Lung (tissue), 11 donors: ENCODE measurements at regions not wholly inside any gene's neighbourhood (a gene's known extent, or its start where the extent isn't known, plus 50 kb on each side); places are given as distances from the start of the nearest gene placed in this dataset.

Source experiments
- ATAC-seq: fragments of 200-7000 bp; cut with Tn5 transposase; one replicate; pipeline ENCODE4 v1.9.1; 2020; ENCODE audit warnings: moderate number of reproducible peaks; ENCODE audit not compliant: insufficient read depth, low FRiP score
- DNase-seq, 3 donors: peaks; one replicate each; pipeline ENCODE4 v3.0.0-alpha.2; 2013 to 2017
- H3K27ac ChIP-seq, 2 donors: one replicate each; pipeline ENCODE4 v1.5.1; 2013; ENCODE audit warnings: mild to moderate bottlenecking in 2 of 2, moderate library complexity in 2 of 2, control low read depth in 1 of 2, inconsistent platforms in 1 of 2, low read depth in 1 of 2, low read length in 1 of 2
- H3K27me3 ChIP-seq, 3 donors: one replicate each; pipeline ENCODE4 v1.5.1; 2013; ENCODE audit warnings: low read length in 2 of 3; ENCODE audit not compliant: control insufficient read depth in 3 of 3, insufficient read depth in 3 of 3
- H3K36me3 ChIP-seq, 4 donors: one replicate each; pipeline ENCODE4 v1.5.1; 2013; ENCODE audit warnings: low read length in 4 of 4, mild to moderate bottlenecking in 1 of 4, moderate library complexity in 1 of 4; ENCODE audit not compliant: control insufficient read depth in 4 of 4, insufficient read depth in 4 of 4
- H3K4me1 ChIP-seq, 5 donors: one replicate each; pipeline ENCODE4 v1.5.1; 2013; ENCODE audit warnings: low read length in 5 of 5, mild to moderate bottlenecking in 2 of 5, moderate library complexity in 1 of 5; ENCODE audit not compliant: control insufficient read depth in 5 of 5, insufficient read depth in 5 of 5
- H3K4me3 ChIP-seq: one replicate; pipeline ENCODE4 v1.5.1; 2013; ENCODE audit warnings: mild to moderate bottlenecking, control low read depth, moderate library complexity
- H3K9ac ChIP-seq, 2 donors: one replicate each; pipeline ENCODE4 v1.5.1; 2013; ENCODE audit warnings: low read length in 2 of 2, control low read depth in 1 of 2; ENCODE audit not compliant: insufficient read depth in 1 of 2
- H3K9me3 ChIP-seq, 4 donors: one replicate each; pipeline ENCODE4 v1.5.1; 2013; ENCODE audit warnings: low read length in 3 of 4, mild to moderate bottlenecking in 1 of 4, moderate library complexity in 1 of 4; ENCODE audit not compliant: control insufficient read depth in 4 of 4, insufficient read depth in 3 of 4
- WGBS, 2 donors: extraction: QIAGEN DNeasy Blood & Tissue Kit; methylation state at CpG; one replicate each; pipeline ENCODE4 v1.1.7; 2013; 5-methylcytosine and 5-hydroxymethylcytosine counted together
- TF ChIP-seq, protein P1 (sequence below): IDR thresholded peaks from 2 replicates; pipeline ENCODE4 v1.5.1; 2012; ENCODE audit warnings: mild to moderate bottlenecking; ENCODE audit errors: control extremely low read depth, extremely low read depth
- donor health status: control.
- donor health status: control.
- donor health status: Bipolar disorder and iron deficiency.
- donor health status: healthy.
- donor health status: DM: yes; HTN: yes; CAD: no.

DNA sequence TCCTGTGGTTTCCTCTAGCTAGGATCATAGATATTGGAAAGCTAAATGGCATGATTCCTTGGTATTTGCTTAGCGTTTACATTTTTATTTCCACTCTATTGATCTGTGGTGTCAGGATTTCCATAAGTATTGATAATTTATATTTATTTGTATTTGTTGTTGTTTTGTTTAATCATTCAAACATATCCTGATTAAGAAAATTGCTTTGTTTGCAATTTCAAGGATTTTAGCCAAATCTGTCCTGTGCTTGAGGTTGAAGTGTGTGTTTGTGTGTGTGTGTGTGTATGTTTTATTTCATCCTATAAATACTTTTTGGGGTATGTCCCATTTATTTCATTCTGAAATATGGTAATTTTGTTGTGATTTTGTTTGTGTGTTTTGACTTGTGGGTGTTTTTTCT is 1884.1 kb upstream of the CDH6 start:
- ATAC-seq (no peak), DNase-seq (no peak)
- H3K27me3 ChIP-seq, result no peaks in the 10 kb centered on the region
- no peaks in the 10 kb centered on the region for H3K9me3 ChIP-seq
- TF ChIP-seq, protein P1, sequence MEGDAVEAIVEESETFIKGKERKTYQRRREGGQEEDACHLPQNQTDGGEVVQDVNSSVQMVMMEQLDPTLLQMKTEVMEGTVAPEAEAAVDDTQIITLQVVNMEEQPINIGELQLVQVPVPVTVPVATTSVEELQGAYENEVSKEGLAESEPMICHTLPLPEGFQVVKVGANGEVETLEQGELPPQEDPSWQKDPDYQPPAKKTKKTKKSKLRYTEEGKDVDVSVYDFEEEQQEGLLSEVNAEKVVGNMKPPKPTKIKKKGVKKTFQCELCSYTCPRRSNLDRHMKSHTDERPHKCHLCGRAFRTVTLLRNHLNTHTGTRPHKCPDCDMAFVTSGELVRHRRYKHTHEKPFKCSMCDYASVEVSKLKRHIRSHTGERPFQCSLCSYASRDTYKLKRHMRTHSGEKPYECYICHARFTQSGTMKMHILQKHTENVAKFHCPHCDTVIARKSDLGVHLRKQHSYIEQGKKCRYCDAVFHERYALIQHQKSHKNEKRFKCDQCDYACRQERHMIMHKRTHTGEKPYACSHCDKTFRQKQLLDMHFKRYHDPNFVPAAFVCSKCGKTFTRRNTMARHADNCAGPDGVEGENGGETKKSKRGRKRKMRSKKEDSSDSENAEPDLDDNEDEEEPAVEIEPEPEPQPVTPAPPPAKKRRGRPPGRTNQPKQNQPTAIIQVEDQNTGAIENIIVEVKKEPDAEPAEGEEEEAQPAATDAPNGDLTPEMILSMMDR, result no peak
- 90 to 95% methylated on average over 1 of the region's 1 CpG for WGBS, 2 donors
- H3K4me1 ChIP-seq, result no peaks in the 10 kb centered on the region
- H3K4me3 ChIP-seq, result no peak overlapping the region
- H3K9ac ChIP-seq, result no peak overlapping the region
- no peaks in the 10 kb centered on the region for H3K36me3 ChIP-seq
- H3K27ac ChIP-seq, result no peak overlapping the region

DNA sequence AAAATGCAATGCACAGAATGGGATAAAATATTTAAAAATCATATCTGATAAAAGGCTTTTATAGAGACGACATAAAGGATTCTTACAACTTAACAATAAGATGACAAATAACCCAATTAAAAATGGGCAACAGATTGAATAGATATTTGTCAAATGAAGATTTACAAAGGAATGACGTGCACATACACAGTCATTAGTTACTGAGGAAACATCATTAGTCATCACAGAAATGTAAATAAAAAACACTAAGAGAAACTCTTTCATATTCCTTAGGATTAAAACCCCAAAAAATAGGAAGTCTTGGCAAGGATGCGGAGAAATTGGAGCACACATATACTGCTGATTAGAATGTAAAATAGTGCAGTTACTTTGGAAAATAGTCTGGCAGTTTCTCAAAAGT is 1886.0 kb upstream of the CDH6 start:
- DNase-seq, result no peak
- 71 to 83% methylated on average over 3 of the region's 3 CpGs for WGBS, 2 donors
- ATAC-seq, result no peak

DNA sequence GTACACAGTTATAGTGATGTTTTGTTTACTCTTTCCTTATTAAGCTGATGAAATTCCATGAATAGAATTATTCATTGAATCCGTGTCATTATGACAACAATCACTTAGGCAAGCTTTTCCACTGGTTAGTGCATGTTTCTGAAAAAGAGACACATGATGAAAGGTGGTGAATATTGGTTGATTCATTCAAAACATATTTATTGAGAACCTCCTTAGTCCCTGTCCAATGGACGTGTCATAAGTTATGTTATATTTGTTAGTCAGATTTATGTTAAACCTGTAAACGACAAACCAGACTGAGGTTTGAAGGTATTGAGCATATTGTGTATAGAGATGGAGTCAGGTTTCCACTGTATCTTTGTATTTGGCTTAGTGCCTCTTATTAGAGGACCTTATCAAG is 1888.9 kb upstream of the CDH6 start:
- H3K27me3 ChIP-seq, result no peaks in the 10 kb centered on the region
- DNase-seq (no peak), ATAC-seq (no peak)
- 77 to 81% methylated on average over 3 of the region's 3 CpGs for WGBS, 2 donors
- H3K9ac ChIP-seq, result no peak overlapping the region
- H3K36me3 ChIP-seq, result no peaks in the 10 kb centered on the region
- H3K27ac ChIP-seq, result no peak overlapping the region
- no peaks in the 10 kb centered on the region for H3K9me3 ChIP-seq
- H3K4me1 ChIP-seq, result no peaks in the 10 kb centered on the region
- H3K4me3 ChIP-seq, result no peak overlapping the region
- TF ChIP-seq, protein P1, result no peak

More for the DNA sequence above, 1886.0 kb upstream of the CDH6 start:
- H3K27me3 ChIP-seq, result no peaks in the 10 kb centered on the region
- no peaks in the 10 kb centered on the region for H3K36me3 ChIP-seq
- no peak overlapping the region for H3K9ac ChIP-seq
- H3K4me1 ChIP-seq, result no peaks in the 10 kb centered on the region
- H3K4me3 ChIP-seq, result no peak overlapping the region
- TF ChIP-seq, protein P1, result no peak
- H3K9me3 ChIP-seq, result no peaks in the 10 kb centered on the region
- no peak overlapping the region for H3K27ac ChIP-seq

DNA sequence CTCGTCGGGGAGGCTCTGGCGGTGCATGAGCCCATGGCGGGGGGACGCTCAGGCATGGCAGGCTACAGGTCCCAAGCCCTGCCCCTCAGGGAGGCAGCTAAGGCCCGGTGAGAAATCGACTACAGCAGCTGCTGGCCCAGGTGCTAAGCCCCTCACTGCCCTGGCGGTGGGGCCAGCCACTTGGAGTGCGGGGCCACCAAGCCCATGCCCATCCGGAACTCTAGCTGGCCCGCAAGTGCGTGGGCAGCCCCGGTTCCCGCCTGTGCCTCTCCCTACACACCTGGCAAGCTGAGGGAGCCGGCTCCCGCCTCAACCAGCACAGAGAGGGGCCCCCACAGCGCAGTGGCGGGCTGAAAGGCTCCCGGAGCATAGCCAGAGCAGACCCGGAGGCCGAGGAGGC is 1896.9 kb upstream of the CDH6 start:
- H3K27ac ChIP-seq, result no peak overlapping the region
- H3K4me3 ChIP-seq, result no peak overlapping the region
- TF ChIP-seq, protein P1, result no peak
- H3K36me3 ChIP-seq, result no peaks in the 10 kb centered on the region
- ATAC-seq, result no peak
- H3K9ac ChIP-seq, result no peak overlapping the region
- WGBS, 2 donors, result 92 to 94% methylated on average over 21 of the region's 21 CpGs
- H3K27me3 ChIP-seq, result no peaks in the 10 kb centered on the region
- H3K4me1 ChIP-seq, result no peaks in the 10 kb centered on the region
- no peak for DNase-seq
- peaks cover 0 to 7% (median 0%) of the 10 kb centered on the region in 4 donors for H3K9me3 ChIP-seq
